ENCODE measurements at regions not wholly inside any gene's neighbourhood (a gene's known extent, or its start where the extent isn't known, plus 50 kb on each side); places are given as distances from the start of the nearest gene placed in this dataset.
"Not testable (repeated sequence)": the region's sequence is repeated elsewhere in the genome, so short reads cannot be mapped to it uniquely, and the experiment has no call there.

GRCh38 chr6:84871925-84872324 lies 107.5 kb upstream of the TBX18 start:
- no peak for TF ChIP-seq CTCF (IDR thresholded peaks at IDR 0.05; ENCODE audit: insufficient read depth, low read depth, low read length)
- no peak overlapping the region for H3K4me3 ChIP-seq (ENCODE audit: low read depth, low read length)
- no peaks in the 10 kb centered on the region for H3K27me3 ChIP-seq (ENCODE audit: control insufficient read depth, insufficient read depth, low read length)
- POLR2A ChIA-PET, result no interaction called here
- CTCF ChIA-PET, result no interaction called here
- no peak for DNase-seq (ENCODE audit: low read depth)
- no peaks in the 10 kb centered on the region for H3K36me3 ChIP-seq (ENCODE audit: control insufficient read depth, insufficient read depth, low read length)

- no peak for DNase-seq (ENCODE audit: low read depth)
- no peak overlapping the region for H3K4me3 ChIP-seq (ENCODE audit: low read depth, low read length)
- TF ChIP-seq CTCF (IDR thresholded peaks at IDR 0.05; ENCODE audit: insufficient read depth, low read depth, low read length), result no peak
- ChIA-PET CTCF (no interaction called here), POLR2A (no interaction called here)
- no peaks in the 10 kb centered on the region for H3K36me3 ChIP-seq (ENCODE audit: control insufficient read depth, insufficient read depth, low read length)
- H3K27me3 ChIP-seq (ENCODE audit: control insufficient read depth, insufficient read depth, low read length), result no peaks in the 10 kb centered on the region
These were observed 106.3 kb upstream of the TBX18 start for GRCh38 chr6:84870672-84871071.

GRCh38 chr6:84868149-84868548 lies 103.8 kb upstream of the TBX18 start:
- Histone ChIP-seq H3K36me3 (ENCODE audit: control insufficient read depth, insufficient read depth, low read length) (no peaks in the 10 kb centered on the region), H3K4me3 (ENCODE audit: low read depth, low read length) (no peak overlapping the region), H3K27me3 (ENCODE audit: control insufficient read depth, insufficient read depth, low read length) (no peaks in the 10 kb centered on the region)
- ChIA-PET POLR2A (no interaction called here), CTCF (interaction anchor here (1.0 kb wide), 1 partner anchor 23 kb away, joined by 3 read pairs; no protein-coding TSS in a partner anchor)
- DNase-seq (ENCODE audit: low read depth), result no peak
- no peak for TF ChIP-seq CTCF (IDR thresholded peaks at IDR 0.05; ENCODE audit: insufficient read depth, low read depth, low read length)

- H3K4me3 ChIP-seq (ENCODE audit: low read depth, low read length), result no peak overlapping the region
- POLR2A ChIA-PET, result no interaction called here
- CTCF ChIA-PET, result interaction anchor here (1.0 kb wide), 1 partner anchor 24 kb away, joined by 3 read pairs; no protein-coding TSS in a partner anchor
- H3K27me3 ChIP-seq (ENCODE audit: control insufficient read depth, insufficient read depth, low read length), result no peaks in the 10 kb centered on the region
- TF ChIP-seq CTCF (IDR thresholded peaks at IDR 0.05; ENCODE audit: insufficient read depth, low read depth, low read length), result no peak
- DNase-seq (ENCODE audit: low read depth), result peak; percentile 3
- H3K36me3 ChIP-seq (ENCODE audit: control insufficient read depth, insufficient read depth, low read length), result no peaks in the 10 kb centered on the region
These were observed 103.1 kb upstream of the TBX18 start for GRCh38 chr6:84867521-84867920.

GRCh38 chr6:84866715-84867114 lies 102.3 kb upstream of the TBX18 start:
- H3K36me3 ChIP-seq (ENCODE audit: control insufficient read depth, insufficient read depth, low read length), result no peaks in the 10 kb centered on the region
- DNase-seq (ENCODE audit: low read depth), result no peak
- POLR2A ChIA-PET, result no interaction called here
- CTCF ChIA-PET, result no interaction called here
- H3K27me3 ChIP-seq (ENCODE audit: control insufficient read depth, insufficient read depth, low read length), result no peaks in the 10 kb centered on the region
- H3K4me3 ChIP-seq (ENCODE audit: low read depth, low read length), result no peak overlapping the region
- TF ChIP-seq CTCF (IDR thresholded peaks at IDR 0.05; ENCODE audit: insufficient read depth, low read depth, low read length), result no peak

GRCh38 chr6:84865372-84865771 lies 101.0 kb upstream of the TBX18 start:
- POLR2A ChIA-PET; H3K36me3 ChIP-seq (ENCODE audit: control insufficient read depth, insufficient read depth, low read length); H3K4me3 ChIP-seq (ENCODE audit: low read depth, low read length); H3K27me3 ChIP-seq (ENCODE audit: control insufficient read depth, insufficient read depth, low read length); CTCF ChIA-PET; DNase-seq (ENCODE audit: low read depth): not testable (repeated sequence)

Measured in BJ (cell line).